K562 (cell line): ENCODE measurements at regions not wholly inside any gene's neighbourhood (a gene's known extent, or its start where the extent isn't known, plus 50 kb on each side); places are given as distances from the start of the nearest gene placed in this dataset.

Experiments used
- EP300 ChIP-seq: IDR thresholded peaks from 2 replicates; pipeline ENCODE4 v1.6.1; 2012; ENCODE audit warnings: low read length, improper control_type of control experiment
- EZH2 ChIP-seq: IDR thresholded peaks from 2 replicates; pipeline ENCODE4 v1.6.1; 2012; ENCODE audit warnings: low read depth, mild to moderate bottlenecking, inconsistent platforms, low read length, borderline replicate concordance
- LARP7 ChIP-seq: fragments of 450-650 bp; IDR thresholded peaks from 2 replicates; pipeline ENCODE4 v1.6.1; 2016
- POLR2A ChIP-seq: fragments of 450-650 bp; conservative IDR thresholded peaks from 2 replicates; pipeline ENCODE4 v1.6.1; 2016
- RBM22 ChIP-seq: fragments of 200-400 bp; formaldehyde crosslinking; IDR thresholded peaks from 2 replicates; pipeline ENCODE4 v1.6.1; 2018; ENCODE audit warnings: low read length, low read depth; ENCODE audit not compliant: poor library complexity, severe bottlenecking
- REST ChIP-seq, 2 experiments: fragments of 450-650 bp; formaldehyde crosslinking in 1 of 2; IDR thresholded peaks; 2 replicates each; pipeline versions ENCODE4 v1.4.0 to v1.6.1; 2014 to 2020; ENCODE audit warnings: mild to moderate bottlenecking in 2 of 2, borderline replicate concordance in 1 of 2, low read depth in 1 of 2
- TF ChIP-seq, protein P1 (sequence below): fragments of 450-650 bp; formaldehyde crosslinking; IDR thresholded peaks from 2 replicates; pipeline ENCODE4 v1.4.0; 2022; ENCODE audit warnings: missing genetic modification characterization
- TF ChIP-seq, protein P2 (sequence below), 3 experiments: IDR thresholded peaks in 2 of 3; conservative IDR thresholded peaks in 1 of 3; 2 replicates each; pipeline ENCODE4 v1.5.1; 2011 to 2012; ENCODE audit warnings: low read length in 3 of 3, mild to moderate bottlenecking in 3 of 3, control low read depth in 2 of 3, improper control_type of control experiment in 1 of 3, inconsistent platforms in 1 of 3, low read depth in 1 of 3, mixed read lengths in 1 of 3, moderate library complexity in 1 of 3; ENCODE audit not compliant: insufficient read depth in 2 of 3
- TF ChIP-seq, protein P3 (sequence below): fragments of 450-650 bp; IDR thresholded peaks from 2 replicates; pipeline ENCODE4 v1.6.1; 2014; ENCODE audit warnings: low read depth, mild to moderate bottlenecking, moderate library complexity, borderline replicate concordance

DNA sequence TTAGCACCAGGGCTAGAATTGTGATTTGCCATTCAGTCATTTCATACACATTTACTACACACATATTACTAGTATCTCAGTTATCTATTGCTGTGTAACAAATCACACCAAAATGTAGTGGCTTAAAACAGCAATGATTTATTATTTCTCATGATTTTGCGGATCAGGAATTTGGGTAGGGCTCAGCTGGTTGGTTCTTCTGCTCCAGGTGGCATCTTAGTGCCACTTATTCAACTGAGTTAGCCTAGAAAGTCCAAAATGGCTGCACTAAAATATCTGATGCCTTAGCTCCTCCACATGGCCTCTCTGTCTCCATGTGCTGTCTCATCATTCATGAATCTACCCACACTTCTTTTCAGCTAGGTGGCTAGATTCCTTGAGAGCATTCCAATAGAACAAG, 107.1 kb downstream of the ZFP36L2 start:
- TF ChIP-seq, protein P1, sequence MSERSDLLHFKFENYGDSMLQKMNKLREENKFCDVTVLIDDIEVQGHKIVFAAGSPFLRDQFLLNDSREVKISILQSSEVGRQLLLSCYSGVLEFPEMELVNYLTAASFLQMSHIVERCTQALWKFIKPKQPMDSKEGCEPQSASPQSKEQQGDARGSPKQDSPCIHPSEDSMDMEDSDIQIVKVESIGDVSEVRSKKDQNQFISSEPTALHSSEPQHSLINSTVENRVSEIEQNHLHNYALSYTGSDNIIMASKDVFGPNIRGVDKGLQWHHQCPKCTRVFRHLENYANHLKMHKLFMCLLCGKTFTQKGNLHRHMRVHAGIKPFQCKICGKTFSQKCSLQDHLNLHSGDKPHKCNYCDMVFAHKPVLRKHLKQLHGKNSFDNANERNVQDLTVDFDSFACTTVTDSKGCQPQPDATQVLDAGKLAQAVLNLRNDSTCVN (CRISPR knock-in tag) = no peak
- TF ChIP-seq LARP7 (no peak), POLR2A (no peak), REST (IDR thresholded peaks at IDR 0.05; ENCODE audit: borderline replicate concordance) (no peak), REST (CRISPR knock-in tag; IDR thresholded peaks at IDR 0.05; ENCODE audit: low read depth) (no peak), RBM22 (no peak), EP300 (no peak), EZH2 (no peak)
- TF ChIP-seq, protein P2, sequence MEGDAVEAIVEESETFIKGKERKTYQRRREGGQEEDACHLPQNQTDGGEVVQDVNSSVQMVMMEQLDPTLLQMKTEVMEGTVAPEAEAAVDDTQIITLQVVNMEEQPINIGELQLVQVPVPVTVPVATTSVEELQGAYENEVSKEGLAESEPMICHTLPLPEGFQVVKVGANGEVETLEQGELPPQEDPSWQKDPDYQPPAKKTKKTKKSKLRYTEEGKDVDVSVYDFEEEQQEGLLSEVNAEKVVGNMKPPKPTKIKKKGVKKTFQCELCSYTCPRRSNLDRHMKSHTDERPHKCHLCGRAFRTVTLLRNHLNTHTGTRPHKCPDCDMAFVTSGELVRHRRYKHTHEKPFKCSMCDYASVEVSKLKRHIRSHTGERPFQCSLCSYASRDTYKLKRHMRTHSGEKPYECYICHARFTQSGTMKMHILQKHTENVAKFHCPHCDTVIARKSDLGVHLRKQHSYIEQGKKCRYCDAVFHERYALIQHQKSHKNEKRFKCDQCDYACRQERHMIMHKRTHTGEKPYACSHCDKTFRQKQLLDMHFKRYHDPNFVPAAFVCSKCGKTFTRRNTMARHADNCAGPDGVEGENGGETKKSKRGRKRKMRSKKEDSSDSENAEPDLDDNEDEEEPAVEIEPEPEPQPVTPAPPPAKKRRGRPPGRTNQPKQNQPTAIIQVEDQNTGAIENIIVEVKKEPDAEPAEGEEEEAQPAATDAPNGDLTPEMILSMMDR (IDR thresholded peaks at IDR 0.05 in 2 of 3, conservative IDR thresholded peaks at IDR 0.05 in 1 of 3; ENCODE audit: insufficient read depth in 2 of 3, low read depth in 1 of 3, low read length in 3 of 3) = no peak
- TF ChIP-seq, protein P3, sequence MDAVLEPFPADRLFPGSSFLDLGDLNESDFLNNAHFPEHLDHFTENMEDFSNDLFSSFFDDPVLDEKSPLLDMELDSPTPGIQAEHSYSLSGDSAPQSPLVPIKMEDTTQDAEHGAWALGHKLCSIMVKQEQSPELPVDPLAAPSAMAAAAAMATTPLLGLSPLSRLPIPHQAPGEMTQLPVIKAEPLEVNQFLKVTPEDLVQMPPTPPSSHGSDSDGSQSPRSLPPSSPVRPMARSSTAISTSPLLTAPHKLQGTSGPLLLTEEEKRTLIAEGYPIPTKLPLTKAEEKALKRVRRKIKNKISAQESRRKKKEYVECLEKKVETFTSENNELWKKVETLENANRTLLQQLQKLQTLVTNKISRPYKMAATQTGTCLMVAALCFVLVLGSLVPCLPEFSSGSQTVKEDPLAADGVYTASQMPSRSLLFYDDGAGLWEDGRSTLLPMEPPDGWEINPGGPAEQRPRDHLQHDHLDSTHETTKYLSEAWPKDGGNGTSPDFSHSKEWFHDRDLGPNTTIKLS = no peak
